ENCODE measurements at regions not wholly inside any gene's neighbourhood (a gene's known extent, or its start where the extent isn't known, plus 50 kb on each side); places are given as distances from the start of the nearest gene placed in this dataset.

DNA sequence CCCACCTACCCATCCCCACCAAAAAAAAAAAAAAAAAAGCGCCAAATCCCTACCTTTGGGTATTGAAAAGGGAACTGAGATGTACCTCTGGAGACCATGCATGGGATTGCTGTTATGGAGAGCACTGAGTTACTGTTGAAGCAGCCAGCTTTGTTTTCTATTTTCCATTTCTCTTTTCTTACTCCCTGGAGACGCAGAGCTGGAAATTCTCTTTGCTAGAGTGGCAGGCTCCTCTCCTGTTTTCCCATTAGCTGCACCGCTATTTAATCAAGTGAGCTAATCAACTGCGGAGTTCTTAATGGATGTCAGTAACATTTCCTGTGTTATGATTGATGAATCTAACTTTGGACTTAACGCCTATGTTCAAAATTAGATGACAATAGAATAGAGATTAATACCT, 136.1 kb upstream of the LMCD1 start:
- DNase-seq, result no peak

DNA sequence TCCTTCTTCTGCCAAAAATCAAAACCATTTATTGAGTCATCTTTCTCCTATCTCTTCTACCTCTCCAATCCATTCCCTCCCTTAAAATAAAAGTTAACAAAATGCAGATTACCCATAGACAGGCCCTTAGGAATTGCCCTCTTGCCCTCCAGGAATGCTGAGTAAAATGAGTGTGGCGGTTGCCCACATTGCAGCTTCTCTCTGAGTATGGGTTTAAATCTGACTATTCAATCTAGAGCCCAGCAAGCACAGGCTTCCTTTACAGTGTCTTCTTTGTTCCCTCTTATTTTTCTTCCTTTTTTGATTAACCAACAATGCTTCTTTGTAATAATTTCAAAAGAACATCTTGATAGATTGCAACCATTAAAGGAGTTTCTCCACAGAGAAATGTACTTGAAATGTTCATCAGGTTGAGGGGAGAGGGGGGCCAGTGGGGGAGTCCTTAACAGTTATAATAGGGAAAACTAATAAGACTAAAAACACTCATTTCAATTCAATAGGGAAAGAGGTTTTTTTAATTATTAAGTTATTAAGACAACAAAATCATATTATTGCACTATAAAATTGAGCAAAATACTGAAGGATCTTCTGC, 135.3 kb upstream of the LMCD1 start:
- DNase-seq, result no peak

DNA sequence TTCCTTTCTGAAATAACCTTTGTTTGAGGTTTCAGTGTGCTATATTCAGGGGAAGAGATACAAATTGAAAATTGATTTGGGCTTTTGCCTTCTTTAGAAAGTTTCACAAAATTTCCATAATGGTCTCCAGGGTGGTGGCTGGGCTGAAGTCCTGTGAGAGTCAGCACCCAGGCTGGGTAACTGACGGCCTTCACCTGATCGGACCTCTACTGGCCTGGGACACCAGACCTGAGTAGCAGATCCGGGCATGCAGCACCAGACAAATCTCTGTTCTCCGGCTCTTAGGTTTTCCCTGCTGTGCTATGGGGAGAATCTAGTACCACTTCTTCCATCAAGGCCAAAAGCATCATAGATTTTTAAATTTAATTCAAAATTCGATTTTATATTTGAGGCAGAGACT, 133.0 kb upstream of the LMCD1 start:
- DNase-seq, result no peak

DNA sequence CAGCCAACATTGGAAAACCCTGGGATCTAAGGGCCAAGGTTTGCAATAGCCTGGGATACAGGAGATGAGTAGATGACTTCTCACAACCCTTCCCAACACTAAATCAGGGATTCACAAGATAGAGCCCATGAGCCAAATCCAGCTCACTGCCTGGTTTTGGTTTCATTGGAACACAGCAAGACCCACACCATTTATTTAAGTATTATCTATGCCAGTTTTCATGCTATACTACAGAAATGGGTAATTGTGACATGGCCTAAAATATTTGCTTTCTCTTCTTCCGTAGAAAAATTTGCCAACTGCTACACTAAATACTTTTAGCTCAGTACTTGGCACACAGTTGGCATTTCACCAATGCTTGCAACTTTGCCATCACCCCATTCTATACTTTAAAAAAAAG, 132.0 kb upstream of the LMCD1 start:
- no peak for DNase-seq

DNA sequence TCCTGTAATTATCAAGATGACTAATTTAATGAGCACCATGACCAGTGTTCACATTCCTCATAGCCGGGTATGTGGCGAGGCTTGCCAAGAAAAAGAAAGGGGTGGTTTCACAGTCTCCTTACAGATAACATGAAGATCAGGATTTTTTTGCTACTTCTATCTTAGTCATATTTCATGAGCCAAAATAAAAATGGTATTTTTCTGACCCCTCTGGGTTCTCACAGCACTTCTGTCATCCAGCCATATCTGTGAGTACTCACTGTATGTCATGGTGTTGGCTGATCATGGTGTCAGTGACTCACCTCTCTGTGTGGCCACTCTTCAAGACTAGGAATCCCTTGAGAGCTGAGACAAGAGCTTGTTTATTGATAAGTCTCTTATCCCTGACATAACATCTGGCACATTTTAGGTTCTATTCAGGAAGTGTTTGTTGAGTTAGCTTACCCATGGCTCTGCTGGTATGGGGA, 130.5 kb upstream of the LMCD1 start:
- no peak for DNase-seq

DNA sequence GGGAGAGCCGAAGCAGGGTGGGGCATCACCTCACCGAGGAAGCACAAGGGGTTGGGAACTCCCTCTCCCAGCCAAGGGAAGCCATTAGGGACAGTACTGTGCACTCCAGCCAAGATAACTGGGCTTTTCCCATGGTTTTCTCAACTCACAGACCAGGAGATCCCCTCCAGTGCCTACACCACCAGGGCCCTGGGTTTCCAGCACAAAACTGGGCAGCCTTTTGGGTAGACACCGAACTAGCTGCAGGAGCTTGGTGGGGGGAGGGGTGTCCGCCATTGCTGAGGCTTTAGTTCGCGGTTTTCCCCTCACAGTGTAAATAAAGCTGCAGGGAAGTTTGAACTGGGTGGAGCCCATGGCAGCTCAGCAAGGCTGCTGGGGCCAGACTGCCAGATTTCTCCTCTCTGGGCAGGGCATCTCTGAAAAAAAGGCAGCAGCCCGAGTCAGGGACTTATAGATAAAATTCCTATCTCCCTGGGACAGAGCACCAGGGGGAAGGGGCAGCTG, 129.6 kb upstream of the LMCD1 start:
- DNase-seq, result no peak

DNA sequence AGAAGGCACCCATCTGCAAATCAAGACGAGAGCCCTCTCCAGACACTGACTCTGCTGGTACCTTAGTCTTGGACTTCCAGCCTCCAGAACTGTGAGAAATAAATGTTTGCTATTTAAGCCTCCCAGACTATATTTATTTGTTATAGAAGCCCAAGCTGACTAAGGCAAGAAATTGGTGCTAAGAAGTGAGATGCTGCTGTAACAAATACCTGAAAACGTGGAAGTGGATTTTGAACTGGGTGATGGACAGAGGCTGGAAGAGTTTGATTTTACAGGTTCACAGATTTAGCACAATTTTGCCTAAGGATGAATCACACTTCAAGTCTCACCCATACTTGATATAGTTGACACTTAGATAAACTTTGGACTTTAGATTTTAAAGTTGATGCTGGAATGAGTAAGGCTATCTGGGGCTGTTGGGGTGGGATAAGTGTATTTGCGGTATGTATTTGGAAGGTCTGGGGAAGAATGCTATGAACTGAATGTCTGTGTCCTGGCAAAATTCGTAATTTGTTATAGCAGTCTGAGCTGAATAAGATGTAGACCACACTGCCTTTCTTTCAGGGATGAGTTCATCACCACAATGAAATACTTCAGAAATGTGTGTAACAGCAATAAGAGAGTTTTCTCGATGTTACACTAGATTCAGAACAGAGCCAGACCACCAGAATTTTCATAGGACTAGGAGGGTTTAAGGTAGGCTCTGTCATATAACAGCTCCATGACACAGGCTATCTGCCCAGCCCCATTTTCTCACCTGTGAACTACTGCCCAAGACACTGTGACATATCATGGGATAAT, 120.5 kb upstream of the LMCD1 start:
- DNase-seq, result no peak

DNA sequence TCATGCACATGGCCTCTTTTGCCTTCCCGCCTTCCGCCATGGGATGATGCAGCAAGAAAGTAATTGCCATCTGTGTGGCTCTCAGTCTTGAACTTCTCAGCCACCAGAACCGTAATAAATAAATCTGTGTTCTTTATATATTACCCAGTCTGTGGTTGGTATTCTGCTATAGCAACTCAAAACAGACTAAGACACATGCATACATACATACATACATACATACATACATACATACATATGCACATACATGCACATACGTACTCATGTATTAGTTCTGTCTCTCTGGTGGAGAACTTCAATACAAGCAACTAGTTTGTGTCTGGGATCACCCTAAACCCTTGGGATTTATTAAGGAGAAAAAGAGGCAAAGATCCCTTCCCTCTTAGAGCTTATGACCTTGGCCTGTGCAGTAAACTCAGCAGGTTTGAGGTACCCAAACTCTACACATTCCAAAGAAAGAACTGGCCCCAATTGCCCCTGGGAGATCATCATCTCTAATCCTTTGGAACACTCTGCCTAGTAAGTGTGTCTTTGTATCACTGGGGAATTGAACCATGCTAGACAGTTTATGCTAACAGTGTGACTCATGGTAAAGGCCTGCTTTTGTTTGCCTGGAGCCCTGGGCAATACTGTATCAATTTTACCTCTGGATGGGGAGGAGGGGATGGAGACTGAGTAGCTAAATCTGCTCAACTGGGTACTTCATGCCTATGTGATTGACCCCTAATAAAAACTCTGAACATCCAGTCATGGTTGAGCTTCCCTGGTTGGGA, 115.6 kb upstream of the LMCD1 start:
- no peak for DNase-seq

DNA sequence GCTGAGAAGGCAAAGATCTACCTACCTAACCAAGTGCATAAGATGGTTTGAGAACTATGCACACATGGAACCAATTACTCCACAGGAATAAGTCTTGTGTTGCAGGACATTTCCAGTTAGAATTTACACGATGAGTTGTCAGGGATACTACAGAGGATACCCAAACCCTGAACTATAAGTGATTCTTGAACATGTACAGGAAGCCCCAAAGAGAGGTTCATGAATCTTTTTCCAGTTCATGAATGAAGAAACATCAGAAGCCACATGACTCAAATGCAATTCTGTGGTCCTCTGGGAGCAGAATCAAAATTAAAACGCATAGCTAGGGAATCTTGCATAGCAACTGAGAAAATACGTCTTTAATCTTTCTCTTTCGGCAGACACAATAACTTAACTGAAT, 114.1 kb upstream of the LMCD1 start:
- no peak for DNase-seq

DNA sequence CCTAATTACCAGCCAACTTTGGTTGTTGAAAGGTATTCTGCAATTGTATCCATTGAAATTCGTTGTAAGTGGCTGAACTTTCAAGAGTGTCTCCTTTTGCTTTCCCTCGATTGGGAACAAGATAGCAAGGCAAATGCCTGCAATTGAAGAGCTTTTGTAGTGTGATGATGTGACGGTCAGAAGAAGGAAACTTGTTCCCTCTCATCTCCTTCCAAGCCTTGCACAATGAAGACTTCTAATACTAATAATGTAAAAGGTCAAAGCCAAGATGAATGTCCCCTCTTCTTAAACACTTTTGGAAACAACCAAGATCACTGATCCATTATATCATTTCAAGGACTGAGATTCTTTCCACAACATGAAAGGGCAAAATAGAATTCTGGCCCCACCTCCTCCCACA, 101.9 kb upstream of the LMCD1 start:
- DNase-seq, result no peak

DNA sequence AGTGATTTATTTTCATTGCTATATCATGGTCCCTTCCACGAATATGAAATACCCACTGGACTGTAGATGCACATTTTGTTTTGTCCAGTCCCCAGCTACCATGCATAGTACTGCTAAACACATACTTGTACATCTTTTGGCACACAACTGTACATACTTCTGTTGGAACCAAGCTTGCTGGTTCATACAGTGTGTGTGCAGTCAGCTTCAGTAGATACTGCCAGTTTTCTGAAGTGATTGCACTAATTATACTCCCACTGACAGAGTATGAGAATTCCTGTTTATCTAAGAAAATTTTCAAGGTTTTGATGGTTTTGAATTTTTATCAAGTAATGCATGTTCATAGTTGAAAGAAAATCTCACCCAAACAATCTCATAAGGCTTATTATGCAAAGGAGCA, 100.7 kb upstream of the LMCD1 start:
- DNase-seq, result no peak

DNA sequence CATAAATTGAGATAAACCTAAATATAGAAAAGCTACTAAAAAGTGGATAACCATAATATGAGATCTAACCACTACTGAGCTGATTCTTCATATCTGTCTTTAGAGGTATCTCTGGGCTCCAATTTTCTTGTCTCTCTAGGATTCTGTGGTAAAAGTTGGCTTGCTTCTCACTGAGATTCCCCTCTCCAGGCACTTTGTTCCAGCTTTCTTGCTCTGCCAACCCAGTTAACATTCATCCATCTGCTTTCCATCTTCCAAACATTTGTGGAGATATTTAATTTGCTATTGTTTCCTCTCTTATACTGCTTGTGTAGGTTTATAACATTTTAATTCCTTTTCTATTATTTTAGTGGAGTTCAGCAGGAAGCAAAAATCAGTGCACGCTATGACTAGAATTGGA, 97.6 kb upstream of the LMCD1 start:
- DNase-seq, result no peak

DNA sequence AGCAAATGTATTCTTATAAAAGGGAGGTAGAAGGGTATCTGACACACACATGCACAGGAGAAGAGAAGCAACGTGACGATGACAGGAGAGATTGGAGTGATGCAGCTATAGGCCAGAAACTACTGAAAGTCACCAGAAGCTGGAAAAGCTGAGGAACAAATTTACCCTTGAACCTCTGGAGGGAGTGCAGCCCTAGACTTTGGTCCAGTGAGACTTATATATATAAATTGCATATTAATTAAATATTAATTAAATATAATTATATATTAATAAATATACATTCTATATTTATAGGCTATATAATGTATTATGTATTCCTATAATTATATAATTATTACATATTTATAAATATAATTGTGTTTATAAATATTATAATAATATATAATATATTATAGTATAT, 96.5 kb upstream of the LMCD1 start:
- DNase-seq, result no peak

DNA sequence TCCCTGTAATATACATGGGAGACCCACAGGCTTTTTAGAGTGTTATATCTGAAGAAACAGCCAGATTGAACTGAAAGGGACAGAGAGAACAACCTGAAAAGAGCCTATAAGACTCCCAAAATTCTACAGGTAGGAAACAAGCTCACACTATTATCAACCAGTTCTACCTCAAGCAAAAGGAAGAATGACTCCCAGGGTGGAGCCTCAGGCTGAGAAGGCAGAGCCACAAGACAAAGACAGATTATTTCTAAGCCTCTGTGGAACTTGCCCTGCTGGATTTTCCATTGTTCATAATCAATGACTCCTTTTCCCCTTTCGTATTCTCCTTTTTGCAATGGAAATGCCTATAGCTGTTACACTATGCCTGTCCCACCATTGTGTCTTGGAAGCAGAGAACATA, 95.1 kb upstream of the LMCD1 start:
- no peak for DNase-seq

DNA sequence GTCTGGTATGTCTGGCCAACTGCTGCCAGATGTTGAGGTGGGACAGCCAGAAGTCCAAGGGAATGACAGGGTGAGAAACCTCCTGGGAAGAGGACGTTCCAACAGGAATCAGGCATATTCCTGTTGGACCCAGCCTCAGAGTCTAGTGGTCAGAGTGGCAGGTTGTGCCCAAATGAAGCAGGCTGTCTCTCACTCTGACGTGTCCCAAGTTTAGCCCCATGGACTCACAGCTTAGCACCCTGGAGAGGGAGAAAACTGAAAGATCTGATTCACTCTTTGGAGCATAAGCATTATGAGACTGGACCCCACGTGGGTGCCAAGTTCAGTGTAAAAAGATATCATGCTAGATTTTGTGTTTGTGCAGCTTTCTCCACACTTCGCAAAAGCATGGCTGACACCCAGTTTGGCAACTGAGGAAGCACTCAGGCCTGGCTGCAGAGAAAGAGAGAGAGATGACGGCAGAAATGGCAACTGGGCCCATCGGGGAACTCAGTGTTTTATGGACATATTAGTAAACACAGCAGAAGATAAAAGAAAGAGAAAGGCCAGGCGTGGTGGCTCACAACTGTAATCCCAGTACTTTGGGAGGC, 88.2 kb upstream of the LMCD1 start:
- DNase-seq, result no peak

DNA sequence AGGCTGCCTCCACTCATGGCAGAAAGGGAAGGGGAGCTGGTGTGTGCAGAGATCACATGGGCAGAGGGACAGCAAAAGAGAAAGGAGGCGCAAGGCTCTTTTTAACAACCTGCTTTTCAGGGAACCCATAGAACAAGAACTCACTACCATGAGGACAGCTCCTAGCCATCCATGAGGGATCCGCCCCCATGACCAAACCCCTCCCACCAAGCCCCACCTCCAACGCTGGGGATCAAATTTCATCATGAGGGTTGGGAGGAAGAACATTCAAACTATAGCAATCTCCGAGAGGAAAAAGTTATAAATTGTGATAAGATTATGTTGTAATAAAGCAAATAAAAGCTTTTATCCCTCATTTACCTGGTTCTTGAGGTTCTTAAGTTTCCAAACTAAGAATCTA, 84.7 kb upstream of the LMCD1 start:
- DNase-seq, result no peak

DNA sequence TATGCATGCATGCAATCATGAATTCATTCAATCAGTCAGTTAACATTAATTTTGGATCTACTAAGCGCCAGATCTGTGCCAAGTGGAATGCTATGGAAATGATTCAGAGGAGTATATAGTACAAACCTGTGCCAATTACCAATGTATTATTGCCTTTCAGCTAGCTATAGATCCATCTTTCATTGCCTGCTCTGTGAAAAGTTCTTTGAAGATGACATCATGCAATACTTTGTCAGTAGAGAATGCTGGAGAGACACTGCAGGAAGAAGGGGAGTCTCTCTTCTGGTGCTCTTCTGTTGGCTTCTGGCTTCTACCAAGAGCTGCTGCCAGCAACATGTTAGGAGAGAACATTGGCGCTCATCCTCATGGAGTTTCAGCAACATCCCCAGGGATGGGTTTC, 81.0 kb upstream of the LMCD1 start:
- no peak for DNase-seq

DNA sequence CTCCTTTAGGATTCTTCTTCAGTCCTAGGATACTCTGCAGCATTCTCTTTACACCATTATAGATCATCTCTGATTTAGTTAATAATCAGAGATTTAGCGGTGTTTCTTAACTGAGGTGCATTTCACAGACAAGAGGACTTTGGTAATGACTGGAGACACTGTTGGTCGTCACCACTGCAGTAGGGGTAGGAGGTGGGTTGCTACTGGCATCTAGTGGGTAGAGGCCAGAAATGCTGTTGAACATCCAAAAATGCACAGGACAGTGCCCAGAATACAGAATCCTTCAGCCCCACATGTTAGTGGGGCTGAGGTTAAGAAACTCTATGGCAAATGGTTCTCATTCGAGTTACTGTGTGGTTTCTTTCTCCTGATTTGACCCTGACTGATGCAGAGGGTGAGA, 80.4 kb upstream of the LMCD1 start:
- DNase-seq, result no peak

DNA sequence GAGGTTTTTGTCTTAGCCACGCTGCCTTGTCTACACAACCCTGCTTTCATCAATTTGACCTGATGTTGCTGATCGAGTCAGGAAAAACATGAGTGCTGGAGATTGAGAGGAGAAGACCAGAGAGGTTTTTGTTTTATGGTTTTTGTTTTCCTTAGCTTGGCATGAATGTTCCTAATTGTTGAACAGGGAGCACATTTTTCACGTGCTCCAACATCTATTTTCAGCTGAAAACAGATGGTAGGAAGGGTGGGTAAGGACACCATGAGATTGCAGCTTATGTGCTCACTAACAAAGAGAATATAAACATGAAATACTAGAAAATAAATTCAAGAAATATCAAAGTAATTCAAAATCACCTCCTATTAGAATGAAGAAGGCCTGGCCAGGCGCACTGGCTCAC, 79.9 kb upstream of the LMCD1 start:
- no peak for DNase-seq

DNA sequence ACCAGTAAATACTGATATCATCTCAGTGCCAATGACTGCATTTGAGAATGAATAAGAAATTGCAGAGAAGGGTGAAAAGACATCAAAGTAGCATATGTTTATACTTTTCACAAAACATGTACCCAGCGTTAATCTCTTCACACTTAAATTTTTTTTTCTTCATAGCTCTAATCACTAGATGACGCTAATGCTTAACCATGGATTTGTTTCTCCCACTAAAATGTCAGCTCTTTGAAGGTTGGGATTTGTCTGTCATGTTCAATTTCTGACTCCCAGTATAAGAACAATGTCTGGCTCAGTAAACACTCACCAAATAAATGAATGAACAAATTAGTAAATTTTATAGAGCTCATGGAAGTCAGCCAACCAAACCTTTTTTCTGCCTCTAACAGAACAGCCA, 78.3 kb upstream of the LMCD1 start:
- DNase-seq, result no peak

DNA sequence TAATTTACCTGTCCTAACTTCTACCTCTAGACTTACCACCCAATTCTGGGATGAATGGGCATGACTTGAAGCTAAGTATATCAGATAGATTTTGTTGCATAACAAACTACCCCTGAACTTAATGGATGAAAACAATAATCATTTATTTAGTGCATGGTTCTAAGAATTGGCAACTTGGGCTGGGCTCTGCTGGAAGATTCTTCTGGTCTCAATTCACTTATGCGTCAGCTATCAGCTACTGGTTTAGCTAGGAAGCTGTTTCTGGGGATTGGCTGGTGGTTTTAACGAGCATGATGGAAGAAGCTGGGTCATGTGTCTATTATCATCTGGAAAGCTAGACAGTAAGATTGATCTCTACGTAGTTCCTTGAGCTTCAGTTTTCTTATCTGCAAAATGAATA, 77.3 kb upstream of the LMCD1 start:
- DNase-seq, result no peak

DNA sequence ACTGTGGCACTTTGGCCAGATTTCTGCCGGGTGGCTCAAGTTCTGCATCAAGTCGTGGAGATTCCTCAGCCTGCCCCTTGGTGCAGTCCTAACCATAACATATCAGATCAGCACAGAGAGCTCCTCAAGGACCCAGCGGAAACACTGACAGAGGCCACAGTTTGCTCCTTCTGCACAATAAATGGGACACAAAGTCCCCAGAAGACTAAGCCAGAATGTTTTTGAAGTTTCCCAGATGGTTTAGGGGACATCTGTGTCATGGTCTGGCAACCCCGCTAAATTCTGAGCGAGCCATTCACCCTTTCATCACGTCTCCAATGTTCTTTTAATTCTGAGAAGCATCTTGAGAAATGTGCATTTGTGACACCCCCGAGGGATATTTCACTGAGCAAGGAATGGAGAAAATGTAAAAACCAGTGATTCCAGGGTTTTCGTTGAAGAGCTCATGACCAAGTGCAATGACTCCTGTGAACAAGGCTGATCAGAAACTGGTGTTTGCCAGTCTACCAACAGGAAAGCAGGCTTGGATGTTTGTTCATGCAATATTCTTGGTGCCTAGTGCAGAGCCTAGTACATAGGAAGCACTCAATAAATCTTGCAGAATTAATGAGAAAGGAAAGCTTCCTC, 64.8 kb upstream of the LMCD1 start:
- DNase-seq, result no peak

DNA sequence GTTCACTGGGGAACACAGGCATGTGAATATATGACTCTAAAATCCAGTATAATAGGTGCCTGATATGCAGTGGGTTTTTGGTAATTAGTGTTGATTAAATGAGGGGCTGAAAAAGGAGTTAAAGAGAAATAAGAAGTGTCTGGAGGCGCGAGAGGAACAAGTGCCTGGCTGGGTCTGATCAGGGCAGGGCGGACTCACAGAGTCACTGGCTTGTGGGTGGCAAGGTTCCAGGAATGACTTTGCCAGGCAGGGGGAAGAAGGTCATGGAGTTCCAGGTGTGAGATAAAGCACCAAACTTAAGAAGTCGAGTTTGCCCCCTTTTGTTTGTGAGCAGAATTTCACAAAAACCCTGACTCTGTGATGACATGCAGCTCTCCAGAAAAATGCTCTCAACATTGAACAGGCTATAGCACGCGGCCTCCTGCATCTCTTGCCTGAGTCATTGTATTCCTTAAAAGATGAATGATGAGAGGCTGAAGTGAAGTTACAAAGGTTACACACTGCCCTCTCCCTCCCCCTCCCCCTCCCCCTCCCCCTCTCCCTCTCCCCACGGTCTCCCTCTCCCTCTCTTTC, 63.0 kb upstream of the LMCD1 start:
- DNase-seq, result no peak
